ENCODE measurements at regions not wholly inside any gene's neighbourhood (a gene's known extent, or its start where the extent isn't known, plus 50 kb on each side); places are given as distances from the start of the nearest gene placed in this dataset.

GRCh38 chr20:12941025-12941424 is 67.7 kb upstream of the SPTLC3 start:
- no peak overlapping the region for H2BK12ac ChIP-seq (ENCODE audit: insufficient read length, low read depth, low read length)

More at GRCh38 chr20:12941025-12941424, 67.7 kb upstream of the SPTLC3 start:
- H4K91ac ChIP-seq (ENCODE audit: insufficient read length, low read depth, low read length), result no peak overlapping the region
- H3K27ac ChIP-seq (ENCODE audit: insufficient read length, low read depth, low read length), result no peak overlapping the region
- no peak overlapping the region for H2BK20ac ChIP-seq (ENCODE audit: low read depth, low read length, poor library complexity, severe bottlenecking)
- no peak overlapping the region for H2BK15ac ChIP-seq (ENCODE audit: low read depth, low read length)
- no peaks in the 10 kb centered on the region for H3K79me2 ChIP-seq (ENCODE audit: insufficient read depth, low read length)
- no CpG with 5 or more reads among the region's 1 CpG for WGBS (ENCODE audit: extremely low coverage, insufficient read length, low lambda C conversion rate)
- no peak overlapping the region for H3K4me2 ChIP-seq (ENCODE audit: insufficient read depth, insufficient read length, low read length)
- H3K79me1 ChIP-seq (ENCODE audit: insufficient read depth, low read depth, low read length, poor library complexity, severe bottlenecking), result no peaks in the 10 kb centered on the region
- Mint-ChIP-seq H3K27me3 (ENCODE audit: low read depth) (no peaks in the 10 kb centered on the region), H3K36me3 (ENCODE audit: insufficient read depth in 1 of 3, low read depth in 3 of 3) (no peaks in the 10 kb centered on the region), H3K9me3 (no peaks in the 10 kb centered on the region), H3K27ac (no peak overlapping the region), H3K4me1 (0 out of 4 replicates have a peak, but pooled peaks cover 0 to 2% of the 10 kb centered on the region in 2 experiments), H3K4me3 (no peak overlapping the region)
- no peaks in the 10 kb centered on the region for H3K27me3 ChIP-seq (ENCODE audit: insufficient read depth, low read length)
- no peak for DNase-seq
- no peaks in the 10 kb centered on the region for H3K23me2 ChIP-seq (ENCODE audit: insufficient read length, low read depth, low read length, poor library complexity, severe bottlenecking)
- no peak overlapping the region for H2AFZ ChIP-seq (ENCODE audit: low read length)
- H2AK5ac ChIP-seq (ENCODE audit: insufficient read length, low read length), result no peak overlapping the region
- no peak overlapping the region for H3K23ac ChIP-seq (ENCODE audit: insufficient read length, low read depth, low read length)
- H3K14ac ChIP-seq (ENCODE audit: insufficient read depth, low read length), result no peak overlapping the region
- H2BK120ac ChIP-seq (ENCODE audit: low read depth, low read length, poor library complexity, severe bottlenecking), result no peak overlapping the region
- TF ChIP-seq CTCF (conservative IDR thresholded peaks at IDR 0.05), result no peak
- H3K4ac ChIP-seq (ENCODE audit: low read depth, low read length), result no peak overlapping the region
- H4K20me1 ChIP-seq (ENCODE audit: control insufficient read depth, insufficient read depth, insufficient read length), result no peaks in the 10 kb centered on the region
- no peak overlapping the region for H3T11ph ChIP-seq (ENCODE audit: low read length)
- H2BK5ac ChIP-seq (ENCODE audit: insufficient read length, low read length), result no peak overlapping the region
- H4K5ac ChIP-seq (ENCODE audit: insufficient read length, low read depth, low read length), result no peak overlapping the region
- H3K9me3 ChIP-seq (ENCODE audit: control insufficient read depth, low read depth, low read length), result no peaks in the 10 kb centered on the region
- no peaks in the 10 kb centered on the region for H3K4me1 ChIP-seq (ENCODE audit: insufficient read depth, low read length)
- no peak overlapping the region for H4K8ac ChIP-seq (replicated peaks; ENCODE audit: insufficient read length, low read depth, low read length)
- no peak overlapping the region for H3K56ac ChIP-seq (ENCODE audit: insufficient read length, low read depth, low read length)
- H3K9ac ChIP-seq (ENCODE audit: extremely low read depth, insufficient read length, low read length), result no peak overlapping the region
- no peak overlapping the region for H3K18ac ChIP-seq (ENCODE audit: insufficient read length, low read depth, low read length)
